NCI-H748 (cell line): ENCODE measurements at regions not wholly inside any gene's neighbourhood (a gene's known extent, or its start where the extent isn't known, plus 50 kb on each side); places are given as distances from the start of the nearest gene placed in this dataset.

Experiments used
- DNase-seq: peaks from one replicate; lab custom pipeline; 2025; ENCODE audit not compliant: unreplicated experiment; lab: John Stamatoyannopoulos, UW

DNA sequence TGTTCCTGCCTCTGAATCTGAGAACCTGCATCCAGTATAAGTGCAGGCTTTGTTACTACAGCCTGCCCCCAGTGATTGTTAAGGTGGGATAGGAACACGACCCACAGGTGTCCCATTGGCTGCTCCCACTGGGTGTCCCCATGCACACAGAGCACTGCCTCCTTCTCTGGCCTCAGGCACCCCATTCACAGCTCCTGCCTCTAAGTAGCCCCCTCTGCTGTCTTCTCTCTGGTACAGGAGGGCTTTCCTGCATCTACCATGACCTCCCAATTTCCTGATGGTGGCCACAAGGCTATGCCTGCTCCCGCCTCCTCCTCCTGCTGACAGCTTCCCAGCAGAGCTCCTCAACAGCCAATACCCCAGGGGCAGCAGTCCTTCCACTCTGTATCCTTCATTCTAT lies 238.6 kb upstream of the TMC3 start:
- DNase-seq = no peak

DNA sequence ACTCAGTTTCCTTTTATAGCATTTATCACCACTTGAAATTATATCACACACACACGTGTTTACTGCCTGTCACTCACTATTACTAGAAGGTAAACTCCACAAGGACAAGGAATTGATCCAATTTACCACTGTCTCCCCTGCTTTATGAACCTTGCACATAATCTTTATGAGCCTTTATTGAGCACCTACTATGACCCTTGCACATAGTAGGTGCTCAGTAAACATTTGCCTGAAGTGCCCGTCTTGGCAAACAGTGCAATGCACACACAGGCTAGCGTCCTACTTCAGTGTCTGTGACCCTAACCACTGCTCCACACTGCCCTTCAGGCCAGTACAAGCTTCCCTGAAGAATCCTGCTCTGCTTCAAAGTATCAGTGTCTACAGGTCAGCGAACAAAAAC lies 237.7 kb upstream of the TMC3 start:
- no peak for DNase-seq

DNA sequence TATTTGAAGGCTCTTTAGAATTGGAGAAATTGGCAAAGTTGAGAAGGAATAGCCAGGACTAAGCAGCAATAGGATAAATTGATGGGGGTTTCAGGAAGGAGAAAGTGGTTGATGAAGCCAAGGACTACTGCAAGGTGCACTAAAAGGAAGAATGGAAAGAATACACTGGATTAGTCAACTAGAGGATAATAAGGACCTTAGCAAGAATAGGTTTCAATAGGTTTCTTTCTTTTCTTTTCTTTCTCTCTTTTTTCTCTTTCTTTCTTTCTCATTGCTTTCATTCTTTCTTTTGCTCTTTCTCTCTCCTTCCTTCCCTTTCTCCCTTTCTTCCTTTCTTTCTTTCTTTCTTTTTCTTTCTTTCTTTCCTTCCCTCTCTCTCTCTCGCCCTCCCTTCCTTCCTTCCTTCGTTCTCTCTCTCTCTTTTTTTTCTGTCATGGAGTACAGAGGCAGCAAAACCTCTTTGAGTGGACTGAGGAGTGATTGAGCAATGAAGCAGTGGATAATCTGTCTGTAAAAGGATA lies 234.4 kb upstream of the TMC3 start:
- no peak for DNase-seq

DNA sequence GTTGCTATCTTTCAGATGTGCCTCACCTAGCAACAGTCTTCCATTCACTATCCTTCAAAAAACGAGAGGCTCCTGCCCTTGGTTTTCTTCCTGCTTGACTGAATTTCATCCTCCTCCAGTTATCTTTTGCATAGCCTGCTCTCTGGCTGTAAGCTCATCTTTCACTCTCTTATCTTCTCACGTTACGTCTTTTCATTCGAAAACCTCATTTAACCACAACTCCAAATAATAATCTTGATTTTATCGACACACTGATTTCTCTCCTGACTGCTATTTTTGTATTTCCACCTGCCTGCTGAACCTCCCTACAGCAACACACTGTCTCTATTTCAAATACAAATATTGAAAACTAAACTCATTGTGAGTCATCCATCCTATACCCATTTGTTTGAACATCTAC lies 230.7 kb upstream of the TMC3 start:
- peak; percentile 24 for DNase-seq

DNA sequence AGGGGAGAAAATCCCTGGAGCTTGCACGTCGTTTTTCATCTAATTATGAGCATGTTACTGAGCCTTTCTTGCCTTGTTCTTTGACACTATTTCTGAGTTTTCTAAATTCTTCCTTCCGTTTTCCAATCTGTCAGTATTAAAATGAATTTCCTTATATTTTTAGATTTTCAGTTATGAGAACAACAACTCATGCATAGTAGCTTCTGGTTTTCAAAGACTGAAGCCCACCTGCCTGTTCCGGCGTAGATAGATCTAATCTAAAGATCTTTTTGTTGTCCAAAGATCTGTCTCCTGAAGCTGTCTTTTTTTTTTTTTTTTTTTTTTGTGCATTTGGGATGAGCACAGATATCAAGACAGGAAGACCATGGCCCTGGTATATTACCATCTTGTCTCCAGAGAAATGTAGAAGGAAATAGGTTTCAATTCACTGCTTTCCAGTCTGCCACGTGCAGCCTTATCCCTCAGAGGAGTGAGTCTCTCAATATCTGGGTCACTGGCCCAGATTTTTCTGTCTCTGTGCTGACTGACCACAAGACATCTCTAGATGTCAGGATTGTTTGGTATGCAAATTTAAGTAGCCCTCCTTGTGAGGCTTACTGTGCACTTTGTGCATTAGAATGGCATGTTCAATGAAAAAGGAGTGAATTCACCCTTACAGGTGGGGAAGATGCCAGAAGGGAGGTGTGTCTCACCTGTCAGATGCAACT lies 222.3 kb upstream of the TMC3 start:
- DNase-seq = no peak

DNA sequence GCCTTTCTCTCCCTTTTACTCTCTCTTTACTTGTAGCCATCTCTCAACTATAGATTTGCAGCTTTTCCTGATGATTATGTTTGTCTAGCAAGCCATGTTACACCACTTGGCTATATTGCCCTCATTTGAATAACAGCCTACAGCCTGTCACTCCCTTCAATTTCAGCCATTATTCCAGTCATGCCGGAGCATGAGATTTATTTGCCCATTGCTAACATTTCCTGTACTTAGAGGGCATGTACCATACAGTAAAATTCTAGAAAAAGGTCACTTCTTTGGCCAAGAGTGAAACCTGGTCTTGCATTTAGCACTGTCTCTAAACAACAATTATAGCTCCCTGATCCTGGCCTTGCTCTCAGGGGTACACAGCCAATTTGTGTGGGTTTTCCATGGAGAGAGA lies 221.7 kb upstream of the TMC3 start:
- peak; percentile 27 for DNase-seq

DNA sequence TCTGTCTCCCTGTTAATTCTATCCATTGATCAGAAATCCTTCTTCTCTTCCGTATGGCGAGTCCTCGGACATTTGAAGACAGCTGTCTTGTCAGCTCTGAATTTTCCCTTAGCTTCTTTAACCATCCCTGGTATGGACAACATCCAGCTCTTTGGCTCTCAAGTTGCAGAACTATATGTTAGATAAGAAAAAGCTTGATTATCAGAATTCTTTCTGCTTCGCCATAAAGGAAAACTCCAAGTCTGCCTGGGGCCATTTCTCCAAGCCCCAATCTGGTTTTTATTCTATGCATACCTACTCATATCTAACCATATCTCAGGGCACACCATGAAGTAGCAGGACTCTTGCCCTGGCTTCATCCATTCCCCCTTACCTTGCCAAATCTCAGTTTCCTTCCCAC lies 215.7 kb upstream of the TMC3 start:
- DNase-seq = no peak

DNA sequence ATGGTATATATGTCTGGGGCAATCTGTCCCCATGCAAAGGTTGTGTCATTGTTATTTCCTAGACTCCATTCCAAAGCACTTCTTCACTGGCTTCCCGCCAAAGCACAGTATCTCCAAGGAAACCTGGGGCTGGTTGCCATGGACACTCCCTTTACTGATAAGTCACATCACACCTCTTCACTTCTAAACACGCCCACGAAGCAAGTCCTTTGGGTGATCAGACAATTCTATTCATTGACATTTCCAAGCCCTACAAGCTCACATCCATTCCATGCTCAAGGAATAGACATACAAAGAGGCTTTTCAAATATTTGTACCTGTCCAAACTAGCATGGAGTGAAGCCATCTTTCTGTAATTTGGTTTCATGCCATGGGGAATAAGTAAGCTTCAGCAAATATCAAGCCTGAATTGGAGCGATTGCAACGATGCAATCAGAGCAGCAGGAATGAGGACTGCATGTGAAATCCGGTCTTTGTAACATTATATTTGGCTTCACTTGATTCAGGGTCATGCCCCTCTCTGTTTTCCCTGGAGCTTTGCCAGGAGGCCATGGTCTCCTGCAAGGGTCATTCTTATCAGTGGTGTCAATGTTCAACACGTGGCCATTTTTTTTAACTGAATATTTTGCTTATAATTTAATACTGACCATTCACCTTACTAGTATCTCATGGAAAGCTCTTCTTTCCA lies 201.6 kb upstream of the TMC3 start:
- peak; percentile 93 for DNase-seq

DNA sequence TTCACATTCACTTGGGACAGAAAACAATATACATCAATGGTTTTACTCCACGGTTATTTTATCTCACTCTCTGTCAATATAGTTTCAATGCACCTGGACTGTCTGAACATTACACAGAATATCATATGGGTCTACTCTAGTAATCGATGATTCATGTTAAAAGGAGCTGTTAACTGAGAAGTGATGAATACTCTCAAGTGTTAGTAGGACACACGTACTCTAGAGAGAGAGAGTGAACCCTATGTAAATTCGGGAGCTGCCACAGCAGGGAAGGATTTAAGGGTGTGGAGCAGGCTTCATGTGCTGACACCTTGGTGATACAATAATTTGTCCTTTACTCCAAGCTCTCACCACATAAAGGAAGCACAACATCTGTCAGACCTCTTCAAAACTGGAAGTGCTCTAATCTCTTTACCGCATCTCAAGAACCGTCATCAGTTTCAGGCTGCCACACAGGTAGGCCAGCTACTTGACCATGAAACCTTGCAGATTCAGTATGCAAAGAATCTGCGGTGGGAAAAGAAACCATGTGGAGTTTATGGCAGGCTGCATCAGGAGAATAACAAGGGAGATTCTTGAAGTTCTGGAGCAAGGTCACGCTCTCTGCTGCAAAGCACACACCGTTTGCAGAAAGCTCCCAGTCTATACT lies 199.2 kb upstream of the TMC3 start:
- peak; percentile 6 for DNase-seq

DNA sequence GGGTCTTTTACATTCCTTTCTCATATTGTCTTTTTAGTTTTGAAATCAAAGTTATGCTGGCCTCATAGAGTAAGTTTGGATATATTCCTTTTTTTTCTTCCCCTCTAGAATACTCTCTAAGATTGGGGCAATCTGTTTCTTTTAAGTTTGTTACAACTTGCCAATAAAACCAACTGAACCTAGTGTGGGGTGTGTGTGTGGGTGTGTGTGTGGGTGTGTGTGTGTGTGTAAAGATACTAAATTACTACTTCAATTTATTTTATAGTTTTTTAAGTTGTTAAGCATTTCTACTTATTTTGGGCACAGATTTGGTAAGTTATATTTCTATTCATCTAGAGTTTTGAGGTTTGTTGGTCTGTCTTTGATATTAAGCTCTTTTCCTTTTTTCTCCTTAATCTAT lies 198.2 kb upstream of the TMC3 start:
- no peak for DNase-seq

DNA sequence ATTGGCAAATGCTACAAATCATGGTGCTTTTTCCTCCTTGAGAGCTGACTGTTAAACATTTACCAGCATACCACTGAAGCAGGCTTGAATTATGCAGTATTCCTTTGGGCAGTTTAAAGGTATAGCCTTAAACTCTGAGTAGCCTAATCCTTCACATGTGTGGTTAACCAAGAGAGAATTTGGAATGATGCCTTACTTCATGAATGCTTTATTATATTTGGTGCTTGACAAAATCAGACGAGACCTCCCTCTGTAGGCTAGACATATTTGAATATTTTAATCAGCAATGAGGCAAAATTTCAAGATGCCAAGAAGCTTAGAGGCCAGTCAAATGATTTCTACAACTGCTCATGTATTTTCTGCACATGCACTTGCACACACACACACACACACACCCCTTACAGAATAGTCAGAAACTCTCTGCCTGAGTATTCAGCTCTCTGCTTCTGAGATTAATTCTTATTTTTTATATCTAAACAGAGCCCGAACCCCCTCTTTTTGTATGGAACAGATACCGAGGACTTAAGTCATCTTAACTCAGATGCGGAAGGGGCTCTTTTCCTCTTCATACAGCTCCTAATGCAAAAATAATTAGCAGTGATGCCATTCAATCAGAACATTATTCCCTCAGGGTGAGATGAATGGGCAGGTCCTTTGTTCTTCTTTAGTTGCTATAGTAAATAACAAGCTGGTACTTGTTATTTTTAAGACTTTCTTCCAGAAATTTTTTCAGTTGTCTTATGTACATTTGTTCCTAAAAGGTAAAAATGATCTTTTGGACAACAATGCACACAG lies 195.5 kb upstream of the TMC3 start:
- no peak for DNase-seq

DNA sequence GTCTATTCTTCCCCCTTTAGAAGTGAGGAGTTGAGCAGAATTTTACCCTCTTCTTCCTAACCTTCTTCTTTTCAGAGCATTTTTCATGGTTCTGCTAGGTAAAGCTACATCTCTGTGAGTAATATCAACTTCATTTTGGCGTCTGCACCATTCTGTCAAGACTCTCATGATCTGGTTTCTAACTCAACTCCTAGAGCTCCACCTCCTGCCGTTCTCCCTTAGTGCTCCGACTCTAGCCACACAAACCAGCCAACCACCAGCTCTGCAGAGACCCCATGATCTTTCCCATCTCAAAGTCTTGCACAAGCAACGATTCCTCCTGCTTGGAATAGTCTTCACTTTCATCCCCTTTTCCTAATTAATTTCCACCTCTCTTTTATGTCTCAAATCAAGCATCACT lies 193.9 kb upstream of the TMC3 start:
- no peak for DNase-seq

DNA sequence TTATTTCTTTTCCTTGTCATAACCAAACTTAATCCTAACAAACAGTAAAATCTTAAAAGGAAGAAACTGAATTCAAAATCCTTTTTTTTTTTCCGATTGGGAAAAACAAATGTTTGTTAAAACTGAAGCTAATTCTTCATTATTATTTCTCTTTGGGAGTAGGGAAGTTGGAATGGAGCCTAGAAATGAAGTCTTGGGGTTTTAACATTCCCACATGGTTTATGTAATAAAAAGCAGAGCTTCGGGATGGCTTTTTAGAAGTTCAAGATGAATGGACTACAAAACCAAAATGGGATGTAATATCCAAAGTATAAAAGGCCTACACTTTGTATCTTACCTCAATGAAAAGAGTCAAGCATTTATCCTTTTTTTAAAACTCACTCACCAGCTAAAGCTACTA lies 189.0 kb upstream of the TMC3 start:
- DNase-seq = no peak

DNA sequence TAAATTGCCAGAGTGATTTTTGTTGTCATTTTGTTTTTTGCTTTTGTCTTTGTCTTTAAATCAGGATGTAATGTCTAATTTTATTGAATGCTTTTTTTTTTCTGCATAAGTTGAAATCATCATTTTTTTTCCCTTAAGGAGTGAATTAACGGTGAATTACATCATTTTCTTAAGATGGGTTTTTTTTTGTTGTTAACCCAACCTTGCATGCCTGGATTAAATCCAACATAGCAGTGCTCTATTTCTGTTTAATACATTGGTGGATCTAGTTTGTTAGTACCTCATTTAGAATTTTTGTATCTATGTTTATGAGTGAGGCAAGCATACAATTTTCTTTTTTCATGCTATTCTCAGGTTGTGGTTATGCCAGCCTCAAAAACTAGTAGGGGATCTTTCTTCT lies 186.4 kb upstream of the TMC3 start:
- DNase-seq = no peak

DNA sequence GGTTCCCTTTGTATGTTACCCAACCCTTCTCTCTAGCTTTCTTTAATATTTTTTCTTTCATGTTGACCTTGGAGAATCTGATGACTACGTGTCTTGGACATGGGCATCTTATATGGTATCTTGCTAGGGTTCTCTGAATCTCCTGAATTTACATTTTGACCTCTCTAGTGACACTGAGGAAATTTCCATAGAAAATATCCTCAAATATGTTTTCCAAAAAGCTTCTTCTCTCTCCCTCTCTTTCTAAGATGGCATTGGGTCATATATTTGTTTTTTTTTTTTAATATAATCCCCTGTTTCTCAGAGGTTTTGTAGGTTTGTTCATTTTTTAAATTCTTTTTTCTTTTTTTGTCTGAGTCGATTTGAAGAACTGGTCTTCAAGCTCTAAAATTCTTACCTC lies 184.0 kb upstream of the TMC3 start:
- DNase-seq = no peak

DNA sequence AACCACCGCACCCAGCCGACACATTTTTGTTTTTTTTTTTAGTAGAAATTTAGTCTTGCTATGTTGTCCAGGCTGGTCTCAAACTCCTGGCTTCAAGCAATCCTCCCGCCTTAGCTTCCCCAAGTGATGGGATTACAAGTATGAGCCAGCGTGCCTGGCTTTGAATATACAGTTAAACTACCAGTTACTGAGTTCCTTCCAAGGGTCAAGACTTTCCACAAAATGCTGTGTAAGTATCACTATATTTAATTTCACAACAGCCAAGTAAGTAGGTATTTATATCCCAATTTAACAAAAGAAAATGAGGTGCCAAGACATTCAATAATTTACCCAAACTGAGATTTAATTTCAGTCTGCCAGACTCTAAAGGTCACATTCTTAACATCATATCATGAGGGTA lies 181.3 kb upstream of the TMC3 start:
- DNase-seq = no peak

DNA sequence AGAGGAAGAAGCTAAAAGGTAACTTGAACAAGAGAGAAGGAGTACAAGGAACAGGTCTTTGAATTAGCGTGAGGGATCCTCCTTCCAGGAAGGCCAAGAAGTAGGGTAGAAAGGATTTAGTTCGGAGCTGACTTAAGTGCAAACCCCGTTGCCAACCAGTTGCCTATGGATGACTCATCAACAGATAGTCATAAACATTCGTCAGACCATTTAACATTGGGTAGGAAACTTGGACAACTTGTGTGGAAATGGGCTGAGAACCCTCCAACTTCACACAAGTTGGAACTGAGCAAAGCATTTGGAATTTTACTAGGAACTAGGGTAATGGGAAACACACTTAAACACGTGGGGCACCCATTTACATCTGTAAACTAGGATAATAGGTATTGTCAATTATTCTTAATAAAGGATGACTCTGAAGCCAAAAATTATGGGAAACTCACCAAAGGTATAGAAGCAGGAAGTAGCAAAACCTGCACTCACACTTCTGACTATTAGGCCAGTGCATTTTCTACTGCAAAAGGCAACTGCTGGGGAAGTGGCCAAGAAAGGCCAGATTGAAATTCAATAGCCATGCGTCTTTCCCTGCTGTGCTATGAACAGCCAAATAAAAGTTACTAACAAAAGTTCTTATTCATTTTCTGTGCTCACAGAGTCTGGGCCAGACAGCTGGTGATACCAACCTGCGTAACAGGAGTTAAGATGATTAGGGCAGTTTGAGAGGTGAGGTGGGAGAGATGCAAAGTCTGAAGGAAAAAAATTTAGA lies 174.5 kb upstream of the TMC3 start:
- no peak for DNase-seq

DNA sequence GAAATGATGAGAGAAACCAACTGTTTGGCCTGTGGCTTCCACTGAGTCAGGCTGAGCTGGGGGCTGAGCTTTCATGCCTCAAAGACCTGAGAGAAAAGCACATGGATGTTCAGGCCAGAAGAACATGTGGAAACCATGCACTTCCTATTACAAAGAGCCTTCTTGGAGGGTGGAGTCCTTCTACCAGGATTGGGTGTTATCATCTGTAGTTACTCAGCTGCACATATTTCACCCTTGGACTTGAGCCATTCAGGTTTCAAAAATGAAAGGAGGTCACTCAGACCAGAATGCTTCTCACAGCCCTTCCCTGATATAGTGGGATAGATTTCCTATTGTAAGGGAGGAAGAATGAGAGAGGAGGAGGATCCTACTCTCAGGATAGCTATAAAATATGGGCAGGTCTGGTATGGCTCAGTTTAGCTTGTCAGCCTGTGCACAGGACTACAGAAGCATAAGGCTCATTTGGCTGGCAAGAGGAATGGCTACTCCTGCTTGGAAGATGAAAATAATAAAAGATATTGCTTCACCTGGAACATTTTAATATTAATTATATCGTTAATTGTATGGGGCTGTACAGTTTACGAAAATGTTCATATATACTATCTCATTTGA lies 173.6 kb upstream of the TMC3 start:
- no peak for DNase-seq

DNA sequence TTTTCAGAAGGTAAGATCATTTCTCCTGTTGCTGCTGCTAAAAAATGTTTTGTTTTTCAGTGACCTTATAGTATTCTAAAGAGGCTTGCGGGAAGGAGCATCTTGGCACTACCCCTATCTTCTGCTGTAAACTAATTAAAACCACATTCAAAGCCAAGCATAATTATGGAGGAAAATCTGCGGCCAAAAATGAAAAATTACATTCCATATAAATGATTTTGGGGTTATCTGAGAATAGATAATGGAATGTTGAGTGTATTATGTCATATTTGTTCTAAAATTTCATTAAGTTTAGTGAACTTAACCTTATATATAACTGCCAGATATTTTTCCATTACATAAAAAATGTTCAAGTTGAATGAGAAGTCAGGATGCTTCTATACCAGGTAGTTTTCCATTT lies 170.4 kb upstream of the TMC3 start:
- no peak for DNase-seq

DNA sequence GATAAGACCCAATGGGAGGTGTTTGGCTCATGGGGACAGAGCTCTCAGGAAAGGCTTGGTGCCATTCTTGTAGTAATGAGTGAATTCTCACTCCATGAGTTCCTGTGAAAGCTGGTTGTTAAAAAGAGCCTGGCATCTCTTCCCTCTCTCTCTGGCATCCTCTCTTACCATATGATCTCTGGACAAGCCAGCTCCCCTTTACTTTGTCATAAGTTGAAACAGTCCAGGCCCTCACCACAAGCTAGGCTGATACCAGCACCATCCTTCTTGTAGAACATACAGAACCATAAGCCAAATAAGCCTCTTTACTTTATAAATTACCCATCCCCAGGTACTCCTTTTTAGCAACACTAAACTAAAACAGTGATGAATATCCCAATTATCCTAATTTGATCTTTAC lies 166.9 kb upstream of the TMC3 start:
- DNase-seq = no peak
